ENCODE measurements at regions not wholly inside any gene's neighbourhood (a gene's known extent, or its start where the extent isn't known, plus 50 kb on each side); places are given as distances from the start of the nearest gene placed in this dataset.

DNA sequence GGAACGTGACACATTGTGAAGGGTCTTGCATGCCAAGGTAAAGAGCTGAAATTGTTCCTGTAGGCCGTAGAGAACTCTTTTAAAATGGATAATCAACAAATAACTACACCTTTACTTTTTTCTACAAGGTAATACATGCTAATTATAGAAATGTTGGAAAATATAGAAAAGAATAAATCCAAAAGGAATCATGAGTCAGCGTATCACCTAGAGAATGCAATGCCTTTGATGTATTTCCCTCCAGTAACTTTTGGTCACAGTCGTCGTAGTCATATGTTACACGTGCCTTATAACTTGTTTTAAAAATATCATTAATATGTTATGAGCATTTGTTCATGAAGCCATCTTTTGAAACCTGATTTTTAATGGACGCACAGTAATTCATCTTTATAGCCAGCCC lies 100.6 kb downstream of the LIPG start:
- H3K9me3 Mint-ChIP-seq: no peaks in the 10 kb centered on the region
- no peak for DNase-seq
- H3K36me3 Mint-ChIP-seq: no peaks in the 10 kb centered on the region
- no peak overlapping the region for H3K27ac Mint-ChIP-seq
- no peak for ATAC-seq (replicated peaks)
- H3K4me3 Mint-ChIP-seq: no peak overlapping the region
- H3K27me3 Mint-ChIP-seq: peaks cover 20 to 23% of the 10 kb centered on the region in 2 donors
- H3K4me1 Mint-ChIP-seq: no peaks in the 10 kb centered on the region

- H3K27me3 Mint-ChIP-seq: peaks cover 12 to 17% of the 10 kb centered on the region in 2 donors
- H3K36me3 Mint-ChIP-seq: no peaks in the 10 kb centered on the region
- no peaks in the 10 kb centered on the region for H3K9me3 Mint-ChIP-seq
- no peaks in the 10 kb centered on the region for H3K4me1 Mint-ChIP-seq
- no peak overlapping the region for H3K27ac Mint-ChIP-seq
- ATAC-seq (replicated peaks): no peak
- H3K4me3 Mint-ChIP-seq: no peak overlapping the region
- no peak for DNase-seq
Observed at GRCh38 chr18:49658823-49659404, 97.1 kb downstream of the LIPG start.

- no peak for DNase-seq
- ATAC-seq (replicated peaks): no peak
- Mint-ChIP-seq H3K4me1 (peaks cover 0 to 2% of the 10 kb centered on the region in 2 donors), H3K4me3 (no peak overlapping the region), H3K9me3 (no peaks in the 10 kb centered on the region), H3K36me3 (no peaks in the 10 kb centered on the region), H3K27me3 (peaks cover 5 to 17% of the 10 kb centered on the region in 2 donors), H3K27ac (no peak overlapping the region)
Observed at GRCh38 chr18:49656073-49656692, 94.3 kb downstream of the LIPG start.

GRCh38 chr18:49655266-49656072 lies 93.6 kb downstream of the LIPG start:
- no peak overlapping the region for H3K27ac Mint-ChIP-seq
- no peak overlapping the region for H3K4me3 Mint-ChIP-seq
- H3K36me3 Mint-ChIP-seq: no peaks in the 10 kb centered on the region
- no peaks in the 10 kb centered on the region for H3K9me3 Mint-ChIP-seq
- peaks cover 0 to 2% of the 10 kb centered on the region in 2 donors for H3K4me1 Mint-ChIP-seq
- no peak for ATAC-seq (replicated peaks)
- peaks cover 5 to 17% of the 10 kb centered on the region in 2 donors for H3K27me3 Mint-ChIP-seq
- DNase-seq: no peak

DNA sequence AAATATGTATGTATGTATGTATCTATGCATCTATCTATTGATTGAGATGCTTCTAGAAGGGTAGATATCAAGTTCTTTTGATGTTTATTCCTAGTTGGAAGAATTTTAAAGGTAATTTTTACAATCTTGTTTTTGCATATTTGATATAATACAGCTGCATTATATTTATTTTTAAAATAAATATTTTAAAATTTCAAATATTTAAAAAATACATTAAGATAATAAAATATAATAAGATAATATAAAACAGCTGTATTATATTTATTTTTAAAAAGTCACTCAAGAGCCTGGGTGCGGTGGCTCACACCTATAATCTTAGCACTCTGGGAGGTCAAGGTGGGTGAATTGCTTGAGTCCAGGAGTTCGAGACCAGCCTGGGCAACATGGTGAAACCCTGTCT lies 92.5 kb downstream of the LIPG start:
- Mint-ChIP-seq H3K4me3 (no peak overlapping the region), H3K36me3 (no peaks in the 10 kb centered on the region), H3K27me3 (peaks cover 5 to 12% of the 10 kb centered on the region in 2 donors), H3K27ac (no peak overlapping the region), H3K4me1 (peaks cover 0 to 2% of the 10 kb centered on the region in 2 donors), H3K9me3 (no peaks in the 10 kb centered on the region)
- ATAC-seq (replicated peaks): no peak
- no peak for DNase-seq

DNA sequence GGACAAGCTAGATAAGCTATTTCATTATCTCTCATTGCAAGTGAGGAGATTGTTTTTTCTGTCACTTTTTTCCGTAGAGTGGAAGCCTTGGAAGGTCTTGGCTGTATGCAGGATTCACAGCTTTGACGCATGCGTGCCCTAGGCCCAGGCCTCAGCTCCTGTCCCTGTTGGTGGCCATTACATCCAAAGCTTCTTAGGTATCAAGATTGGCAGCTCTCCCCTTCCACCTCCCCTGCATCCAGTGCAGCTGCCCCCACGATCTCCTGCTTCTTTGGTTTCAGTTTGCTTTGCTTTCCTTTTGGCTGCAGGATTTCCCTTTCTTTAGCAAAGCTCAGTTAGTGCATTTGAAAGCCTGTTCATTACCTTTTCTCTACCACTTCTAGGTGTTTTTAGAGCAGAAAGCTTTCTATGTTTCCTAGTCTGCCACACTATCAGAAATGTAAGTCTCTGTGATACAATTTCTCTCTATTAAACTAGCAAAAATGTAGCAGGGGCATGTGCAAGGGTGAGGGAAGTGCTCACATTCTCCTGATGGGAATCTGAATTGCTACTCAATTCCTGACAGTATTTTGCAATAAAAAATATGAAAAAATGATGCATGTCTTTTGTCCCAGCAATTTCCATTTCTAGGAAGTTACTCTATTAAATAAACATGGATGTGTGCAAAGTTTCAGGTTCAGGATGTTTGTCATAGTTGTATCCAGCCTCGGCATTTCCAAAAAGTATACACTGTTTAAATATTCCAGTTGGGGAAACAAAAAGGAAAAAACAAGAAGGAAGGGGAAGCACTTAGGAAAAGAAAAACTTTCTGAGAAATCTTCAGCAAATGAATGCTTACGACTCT lies 91.2 kb downstream of the LIPG start:
- DNase-seq: no peak
- Mint-ChIP-seq H3K9me3 (no peaks in the 10 kb centered on the region), H3K27me3 (peaks cover 5 to 12% of the 10 kb centered on the region in 2 donors), H3K36me3 (no peaks in the 10 kb centered on the region), H3K4me3 (no peak overlapping the region), H3K27ac (no peak overlapping the region), H3K4me1 (peaks cover 0 to 2% of the 10 kb centered on the region in 2 donors)
- no peak for ATAC-seq (replicated peaks)

DNA sequence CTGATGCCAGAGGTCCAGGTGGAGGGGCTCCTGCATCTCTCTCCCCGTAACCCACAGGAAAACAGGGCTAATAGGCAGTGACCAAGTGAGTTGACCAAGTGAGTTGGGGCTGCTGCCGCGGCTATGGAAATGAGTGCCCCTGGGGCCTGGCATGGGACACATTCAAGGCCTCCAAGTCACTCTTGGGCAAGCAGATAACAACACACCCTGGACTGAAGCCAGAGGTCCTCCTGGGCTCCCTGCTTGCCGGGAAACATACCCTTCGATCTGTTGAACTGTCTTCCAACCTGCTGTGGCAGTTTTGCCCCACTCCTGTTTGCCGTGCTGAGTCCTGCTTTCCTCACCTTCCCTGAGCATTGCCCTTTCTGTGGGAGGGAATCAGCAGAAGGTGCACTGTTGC lies 89.2 kb downstream of the LIPG start:
- ATAC-seq (replicated peaks): no peak
- no peak for DNase-seq

GRCh38 chr18:49650426-49650891 lies 88.6 kb downstream of the LIPG start:
- Mint-ChIP-seq H3K27me3 (peaks cover 6 to 8% of the 10 kb centered on the region in 2 donors), H3K27ac (no peak overlapping the region), H3K9me3 (no peaks in the 10 kb centered on the region), H3K4me1 (peaks cover 0 to 2% of the 10 kb centered on the region in 2 donors), H3K4me3 (no peak overlapping the region), H3K36me3 (no peaks in the 10 kb centered on the region)
- DNase-seq (no peak), ATAC-seq (replicated peaks) (no peak)

More for the DNA sequence above, 89.2 kb downstream of the LIPG start:
- H3K9me3 Mint-ChIP-seq: no peaks in the 10 kb centered on the region
- no peaks in the 10 kb centered on the region for H3K36me3 Mint-ChIP-seq
- H3K27me3 Mint-ChIP-seq: peaks cover 5 to 6% of the 10 kb centered on the region in 2 donors
- no peak overlapping the region for H3K27ac Mint-ChIP-seq
- H3K4me3 Mint-ChIP-seq: no peak overlapping the region
- H3K4me1 Mint-ChIP-seq: peaks cover 0 to 2% of the 10 kb centered on the region in 2 donors

GRCh38 chr18:49648811-49649210 lies 87.0 kb downstream of the LIPG start:
- peaks cover 0 to 3% of the 10 kb centered on the region in 2 donors for H3K27me3 Mint-ChIP-seq
- H3K4me3 Mint-ChIP-seq: no peak overlapping the region
- no peak overlapping the region for H3K27ac Mint-ChIP-seq
- peaks cover 0 to 2% of the 10 kb centered on the region in 2 donors for H3K4me1 Mint-ChIP-seq
- ATAC-seq (replicated peaks) (no peak), DNase-seq (no peak)
- no peaks in the 10 kb centered on the region for H3K9me3 Mint-ChIP-seq
- no peaks in the 10 kb centered on the region for H3K36me3 Mint-ChIP-seq

Measured in stimulated activated naive B cell treated with anti-CD40 and anti-IgM and Interleukin-4, amounts not matched to agents 10 μg/mL and 1 μg/mL and 100 μg/mL, for 72 hours (primary cell).